K562 (cell line): ENCODE measurements at regions not wholly inside any gene's neighbourhood (a gene's known extent, or its start where the extent isn't known, plus 50 kb on each side); places are given as distances from the start of the nearest gene placed in this dataset.

Experiments used
- EZH2 ChIP-seq: IDR thresholded peaks from 2 replicates; pipeline ENCODE4 v1.6.1; 2012; ENCODE audit warnings: low read depth, mild to moderate bottlenecking, inconsistent platforms, low read length, borderline replicate concordance
- GATAD2A ChIP-seq: fragments of 450-650 bp; IDR thresholded peaks from 2 replicates; pipeline ENCODE4 v1.6.1; 2017
- LCOR ChIP-seq: sonication (generic); formaldehyde crosslinking; IDR thresholded peaks from 2 replicates; pipeline ENCODE4 v1.8.0; 2022; ENCODE audit warnings: mild to moderate bottlenecking, missing genetic modification reagents
- TAF15 ChIP-seq: fragments of 200-400 bp; formaldehyde crosslinking; IDR thresholded peaks from 2 replicates; pipeline ENCODE4 v1.6.1; 2017; ENCODE audit warnings: mild to moderate bottlenecking, low read depth, low read length, moderate library complexity
- ZNF184 ChIP-seq: sonication (generic); formaldehyde crosslinking; IDR thresholded peaks from 2 replicates; pipeline ENCODE4 v1.5.0; 2020; ENCODE audit warnings: missing genetic modification reagents
- ZNF707 ChIP-seq: fragments of 250-450 bp; sonication (Bioruptor Pico); conservative IDR thresholded peaks from 2 replicates; pipeline ENCODE4 v1.8.0; 2022; ENCODE audit warnings: inconsistent platforms, mild to moderate bottlenecking, moderate library complexity
- TF ChIP-seq, protein P1 (sequence below), 2 experiments: fragments of 200-800 bp in 1 of 2; sonication (Bioruptor generic) in 1 of 2; sonication (generic) in 1 of 2; formaldehyde crosslinking in 1 of 2; IDR thresholded peaks in 1 of 2; conservative IDR thresholded peaks in 1 of 2; 2 replicates each; pipeline versions ENCODE4 v1.5.0 to v1.6.1; 2016 to 2020; ENCODE audit warnings: missing compliant biosample characterization in 1 of 2, missing genetic modification characterization in 1 of 2, missing genetic modification reagents in 1 of 2
- TF ChIP-seq, protein P2 (sequence below): sonication (generic); formaldehyde crosslinking; IDR thresholded peaks from 2 replicates; pipeline ENCODE4 v1.8.1; 2023; ENCODE audit warnings: mild to moderate bottlenecking, missing genetic modification reagents
- TF ChIP-seq, protein P3 (sequence below): fragments of 150-350 bp; IDR thresholded peaks from 2 replicates; pipeline ENCODE4 v1.6.1; 2014; ENCODE audit warnings: low read depth, mild to moderate bottlenecking, low read length, borderline replicate concordance
- TF ChIP-seq, protein P4 (sequence below), 3 experiments: IDR thresholded peaks in 2 of 3; conservative IDR thresholded peaks in 1 of 3; 2 replicates each; pipeline ENCODE4 v1.5.1; 2011 to 2012; ENCODE audit warnings: low read length in 3 of 3, mild to moderate bottlenecking in 3 of 3, control low read depth in 2 of 3, improper control_type of control experiment in 1 of 3, inconsistent platforms in 1 of 3, low read depth in 1 of 3, mixed read lengths in 1 of 3, moderate library complexity in 1 of 3; ENCODE audit not compliant: insufficient read depth in 2 of 3
- TF ChIP-seq, protein P5 (sequence below): sonication (generic); formaldehyde crosslinking; IDR thresholded peaks from 2 replicates; pipeline ENCODE4 v1.8.1; 2023; ENCODE audit warnings: mild to moderate bottlenecking, missing genetic modification reagents
- TF ChIP-seq, protein P6 (sequence below), 2 experiments: IDR thresholded peaks; 2 replicates each; pipeline ENCODE4 v1.6.1; 2011; ENCODE audit warnings: borderline replicate concordance in 1 of 2, control low read depth in 1 of 2, low read depth in 1 of 2, low read length in 1 of 2, mild to moderate bottlenecking in 1 of 2, mixed read lengths in 1 of 2, moderate library complexity in 1 of 2; ENCODE audit not compliant: insufficient read depth in 1 of 2, insufficient read length in 1 of 2, poor library complexity in 1 of 2, severe bottlenecking in 1 of 2; ENCODE audit errors: extremely low read depth in 1 of 2

DNA sequence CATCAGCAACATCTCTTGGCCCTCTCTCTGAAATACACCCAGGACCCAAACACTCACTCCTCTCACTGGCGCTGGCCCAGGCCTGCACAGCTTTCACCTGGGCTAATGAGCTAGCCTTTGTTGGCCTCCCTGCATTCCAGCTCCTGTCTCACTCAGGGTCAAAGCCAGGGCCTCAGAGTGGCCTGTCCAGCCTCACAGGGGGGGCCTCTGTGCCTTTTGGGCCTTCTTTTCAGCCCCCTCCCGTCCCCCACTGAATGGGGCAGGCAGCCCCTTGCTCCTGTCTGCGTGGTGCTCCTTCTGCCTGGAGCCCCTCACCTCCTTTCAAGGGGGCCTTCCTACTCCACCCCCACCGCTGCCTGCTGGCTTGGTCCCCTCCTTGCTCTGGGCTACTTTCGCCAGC is 59.0 kb upstream of the PRR23E start:
- no peak for TF ChIP-seq LCOR (CRISPR knock-in tag)
- no peak for TF ChIP-seq TAF15
- no peak for TF ChIP-seq ZNF707 (CRISPR knock-in tag)
- TF ChIP-seq, protein P1, sequence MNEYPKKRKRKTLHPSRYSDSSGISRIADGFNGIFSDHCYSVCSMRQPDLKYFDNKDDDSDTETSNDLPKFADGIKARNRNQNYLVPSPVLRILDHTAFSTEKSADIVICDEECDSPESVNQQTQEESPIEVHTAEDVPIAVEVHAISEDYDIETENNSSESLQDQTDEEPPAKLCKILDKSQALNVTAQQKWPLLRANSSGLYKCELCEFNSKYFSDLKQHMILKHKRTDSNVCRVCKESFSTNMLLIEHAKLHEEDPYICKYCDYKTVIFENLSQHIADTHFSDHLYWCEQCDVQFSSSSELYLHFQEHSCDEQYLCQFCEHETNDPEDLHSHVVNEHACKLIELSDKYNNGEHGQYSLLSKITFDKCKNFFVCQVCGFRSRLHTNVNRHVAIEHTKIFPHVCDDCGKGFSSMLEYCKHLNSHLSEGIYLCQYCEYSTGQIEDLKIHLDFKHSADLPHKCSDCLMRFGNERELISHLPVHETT (CRISPR knock-in tag; conservative IDR thresholded peaks at IDR 0.05 in 1 of 2, IDR thresholded peaks at IDR 0.05 in 1 of 2) = no peak
- TF ChIP-seq ZNF184 (CRISPR knock-in tag) = no peak
- TF ChIP-seq, protein P2, sequence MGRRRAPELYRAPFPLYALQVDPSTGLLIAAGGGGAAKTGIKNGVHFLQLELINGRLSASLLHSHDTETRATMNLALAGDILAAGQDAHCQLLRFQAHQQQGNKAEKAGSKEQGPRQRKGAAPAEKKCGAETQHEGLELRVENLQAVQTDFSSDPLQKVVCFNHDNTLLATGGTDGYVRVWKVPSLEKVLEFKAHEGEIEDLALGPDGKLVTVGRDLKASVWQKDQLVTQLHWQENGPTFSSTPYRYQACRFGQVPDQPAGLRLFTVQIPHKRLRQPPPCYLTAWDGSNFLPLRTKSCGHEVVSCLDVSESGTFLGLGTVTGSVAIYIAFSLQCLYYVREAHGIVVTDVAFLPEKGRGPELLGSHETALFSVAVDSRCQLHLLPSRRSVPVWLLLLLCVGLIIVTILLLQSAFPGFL (CRISPR knock-in tag) = no peak
- no peak for TF ChIP-seq GATAD2A
- TF ChIP-seq, protein P3, sequence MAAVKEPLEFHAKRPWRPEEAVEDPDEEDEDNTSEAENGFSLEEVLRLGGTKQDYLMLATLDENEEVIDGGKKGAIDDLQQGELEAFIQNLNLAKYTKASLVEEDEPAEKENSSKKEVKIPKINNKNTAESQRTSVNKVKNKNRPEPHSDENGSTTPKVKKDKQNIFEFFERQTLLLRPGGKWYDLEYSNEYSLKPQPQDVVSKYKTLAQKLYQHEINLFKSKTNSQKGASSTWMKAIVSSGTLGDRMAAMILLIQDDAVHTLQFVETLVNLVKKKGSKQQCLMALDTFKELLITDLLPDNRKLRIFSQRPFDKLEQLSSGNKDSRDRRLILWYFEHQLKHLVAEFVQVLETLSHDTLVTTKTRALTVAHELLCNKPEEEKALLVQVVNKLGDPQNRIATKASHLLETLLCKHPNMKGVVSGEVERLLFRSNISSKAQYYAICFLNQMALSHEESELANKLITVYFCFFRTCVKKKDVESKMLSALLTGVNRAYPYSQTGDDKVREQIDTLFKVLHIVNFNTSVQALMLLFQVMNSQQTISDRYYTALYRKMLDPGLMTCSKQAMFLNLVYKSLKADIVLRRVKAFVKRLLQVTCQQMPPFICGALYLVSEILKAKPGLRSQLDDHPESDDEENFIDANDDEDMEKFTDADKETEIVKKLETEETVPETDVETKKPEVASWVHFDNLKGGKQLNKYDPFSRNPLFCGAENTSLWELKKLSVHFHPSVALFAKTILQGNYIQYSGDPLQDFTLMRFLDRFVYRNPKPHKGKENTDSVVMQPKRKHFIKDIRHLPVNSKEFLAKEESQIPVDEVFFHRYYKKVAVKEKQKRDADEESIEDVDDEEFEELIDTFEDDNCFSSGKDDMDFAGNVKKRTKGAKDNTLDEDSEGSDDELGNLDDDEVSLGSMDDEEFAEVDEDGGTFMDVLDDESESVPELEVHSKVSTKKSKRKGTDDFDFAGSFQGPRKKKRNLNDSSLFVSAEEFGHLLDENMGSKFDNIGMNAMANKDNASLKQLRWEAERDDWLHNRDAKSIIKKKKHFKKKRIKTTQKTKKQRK = no peak
- TF ChIP-seq, protein P4, sequence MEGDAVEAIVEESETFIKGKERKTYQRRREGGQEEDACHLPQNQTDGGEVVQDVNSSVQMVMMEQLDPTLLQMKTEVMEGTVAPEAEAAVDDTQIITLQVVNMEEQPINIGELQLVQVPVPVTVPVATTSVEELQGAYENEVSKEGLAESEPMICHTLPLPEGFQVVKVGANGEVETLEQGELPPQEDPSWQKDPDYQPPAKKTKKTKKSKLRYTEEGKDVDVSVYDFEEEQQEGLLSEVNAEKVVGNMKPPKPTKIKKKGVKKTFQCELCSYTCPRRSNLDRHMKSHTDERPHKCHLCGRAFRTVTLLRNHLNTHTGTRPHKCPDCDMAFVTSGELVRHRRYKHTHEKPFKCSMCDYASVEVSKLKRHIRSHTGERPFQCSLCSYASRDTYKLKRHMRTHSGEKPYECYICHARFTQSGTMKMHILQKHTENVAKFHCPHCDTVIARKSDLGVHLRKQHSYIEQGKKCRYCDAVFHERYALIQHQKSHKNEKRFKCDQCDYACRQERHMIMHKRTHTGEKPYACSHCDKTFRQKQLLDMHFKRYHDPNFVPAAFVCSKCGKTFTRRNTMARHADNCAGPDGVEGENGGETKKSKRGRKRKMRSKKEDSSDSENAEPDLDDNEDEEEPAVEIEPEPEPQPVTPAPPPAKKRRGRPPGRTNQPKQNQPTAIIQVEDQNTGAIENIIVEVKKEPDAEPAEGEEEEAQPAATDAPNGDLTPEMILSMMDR (IDR thresholded peaks at IDR 0.05 in 2 of 3, conservative IDR thresholded peaks at IDR 0.05 in 1 of 3; ENCODE audit: insufficient read depth in 2 of 3, low read depth in 1 of 3, low read length in 3 of 3) = no peak
- TF ChIP-seq, protein P5, sequence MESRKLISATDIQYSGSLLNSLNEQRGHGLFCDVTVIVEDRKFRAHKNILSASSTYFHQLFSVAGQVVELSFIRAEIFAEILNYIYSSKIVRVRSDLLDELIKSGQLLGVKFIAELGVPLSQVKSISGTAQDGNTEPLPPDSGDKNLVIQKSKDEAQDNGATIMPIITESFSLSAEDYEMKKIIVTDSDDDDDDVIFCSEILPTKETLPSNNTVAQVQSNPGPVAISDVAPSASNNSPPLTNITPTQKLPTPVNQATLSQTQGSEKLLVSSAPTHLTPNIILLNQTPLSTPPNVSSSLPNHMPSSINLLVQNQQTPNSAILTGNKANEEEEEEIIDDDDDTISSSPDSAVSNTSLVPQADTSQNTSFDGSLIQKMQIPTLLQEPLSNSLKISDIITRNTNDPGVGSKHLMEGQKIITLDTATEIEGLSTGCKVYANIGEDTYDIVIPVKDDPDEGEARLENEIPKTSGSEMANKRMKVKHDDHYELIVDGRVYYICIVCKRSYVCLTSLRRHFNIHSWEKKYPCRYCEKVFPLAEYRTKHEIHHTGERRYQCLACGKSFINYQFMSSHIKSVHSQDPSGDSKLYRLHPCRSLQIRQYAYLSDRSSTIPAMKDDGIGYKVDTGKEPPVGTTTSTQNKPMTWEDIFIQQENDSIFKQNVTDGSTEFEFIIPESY (CRISPR knock-in tag) = no peak
- TF ChIP-seq, protein P6, sequence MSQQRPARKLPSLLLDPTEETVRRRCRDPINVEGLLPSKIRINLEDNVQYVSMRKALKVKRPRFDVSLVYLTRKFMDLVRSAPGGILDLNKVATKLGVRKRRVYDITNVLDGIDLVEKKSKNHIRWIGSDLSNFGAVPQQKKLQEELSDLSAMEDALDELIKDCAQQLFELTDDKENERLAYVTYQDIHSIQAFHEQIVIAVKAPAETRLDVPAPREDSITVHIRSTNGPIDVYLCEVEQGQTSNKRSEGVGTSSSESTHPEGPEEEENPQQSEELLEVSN (IDR thresholded peaks at IDR 0.05; ENCODE audit: borderline replicate concordance in 1 of 2, extremely low read depth in 1 of 2, insufficient read depth in 1 of 2, insufficient read length in 1 of 2, low read depth in 1 of 2, low read length in 1 of 2, poor library complexity in 1 of 2, severe bottlenecking in 1 of 2) = no peak
- no peak for TF ChIP-seq EZH2
